DMS53 treated with DMSO at 0.1 percent for 48 hours (cell line): ENCODE measurements at regions not wholly inside any gene's neighbourhood (a gene's known extent, or its start where the extent isn't known, plus 50 kb on each side); places are given as distances from the start of the nearest gene placed in this dataset.
A peak's percentile ranks its signal among the peaks of the same experiment; 100 is the strongest.

Experiments used
- DNase-seq: peaks from one replicate; lab custom pipeline; 2025; ENCODE audit not compliant: unreplicated experiment; lab: John Stamatoyannopoulos, UW

GRCh38 chr11:128367573-128367972, 219.8 kb downstream of the ETS1 start:
- no peak for DNase-seq

GRCh38 chr11:128365044-128365443, 222.3 kb downstream of the ETS1 start:
- peak; percentile 45 for DNase-seq

- DNase-seq = peak; percentile 45
Observed at GRCh38 chr11:128361451-128362020, 225.8 kb downstream of the ETS1 start.

GRCh38 chr11:128359515-128359914, 227.8 kb downstream of the ETS1 start:
- no peak for DNase-seq

GRCh38 chr11:128357073-128357472, 230.3 kb downstream of the ETS1 start:
- no peak for DNase-seq

- DNase-seq = no peak
Observed at GRCh38 chr11:128355558-128355957, 231.8 kb downstream of the ETS1 start.

GRCh38 chr11:128354476-128354875, 232.9 kb downstream of the ETS1 start:
- peak; percentile 30 for DNase-seq

GRCh38 chr11:128351168-128351567, 236.2 kb downstream of the ETS1 start:
- no peak for DNase-seq

- DNase-seq = no peak
Observed at GRCh38 chr11:128349650-128350299, 237.6 kb downstream of the ETS1 start.

- DNase-seq = peak; percentile 46
Observed at GRCh38 chr11:128346804-128347203, 240.6 kb downstream of the ETS1 start.

- no peak for DNase-seq
Observed at GRCh38 chr11:128345316-128345715, 242.0 kb downstream of the ETS1 start.

GRCh38 chr11:128343870-128344269, 243.5 kb downstream of the ETS1 start:
- no peak for DNase-seq

GRCh38 chr11:128343135-128343514, 244.2 kb downstream of the ETS1 start:
- DNase-seq = no peak

- peak; percentile 100 for DNase-seq
Observed at GRCh38 chr11:128342511-128343134, 244.7 kb downstream of the ETS1 start.

GRCh38 chr11:128341280-128342248, 245.8 kb downstream of the ETS1 start:
- no peak for DNase-seq

GRCh38 chr11:128339792-128340191, 247.6 kb downstream of the ETS1 start:
- DNase-seq = no peak

GRCh38 chr11:128338811-128339210, 248.5 kb downstream of the ETS1 start:
- no peak for DNase-seq

- DNase-seq = no peak
Observed at GRCh38 chr11:128336203-128336602, 251.2 kb downstream of the ETS1 start.

- no peak for DNase-seq
Observed at GRCh38 chr11:128335729-128336128, 251.6 kb downstream of the ETS1 start.

- no peak for DNase-seq
Observed at GRCh38 chr11:128334311-128335044, 252.9 kb downstream of the ETS1 start.

GRCh38 chr11:128331317-128331716, 256.0 kb downstream of the ETS1 start:
- no peak for DNase-seq
